Non-pigmented ciliary epithelial cell (primary cell): ENCODE measurements at regions not wholly inside any gene's neighbourhood (a gene's known extent, or its start where the extent isn't known, plus 50 kb on each side); places are given as distances from the start of the nearest gene placed in this dataset.

Experiments used
- DNase-seq: peaks from one replicate; pipeline ENCODE4 v3.0.0-alpha.2; 2010; ENCODE audit warnings: low read depth

DNA sequence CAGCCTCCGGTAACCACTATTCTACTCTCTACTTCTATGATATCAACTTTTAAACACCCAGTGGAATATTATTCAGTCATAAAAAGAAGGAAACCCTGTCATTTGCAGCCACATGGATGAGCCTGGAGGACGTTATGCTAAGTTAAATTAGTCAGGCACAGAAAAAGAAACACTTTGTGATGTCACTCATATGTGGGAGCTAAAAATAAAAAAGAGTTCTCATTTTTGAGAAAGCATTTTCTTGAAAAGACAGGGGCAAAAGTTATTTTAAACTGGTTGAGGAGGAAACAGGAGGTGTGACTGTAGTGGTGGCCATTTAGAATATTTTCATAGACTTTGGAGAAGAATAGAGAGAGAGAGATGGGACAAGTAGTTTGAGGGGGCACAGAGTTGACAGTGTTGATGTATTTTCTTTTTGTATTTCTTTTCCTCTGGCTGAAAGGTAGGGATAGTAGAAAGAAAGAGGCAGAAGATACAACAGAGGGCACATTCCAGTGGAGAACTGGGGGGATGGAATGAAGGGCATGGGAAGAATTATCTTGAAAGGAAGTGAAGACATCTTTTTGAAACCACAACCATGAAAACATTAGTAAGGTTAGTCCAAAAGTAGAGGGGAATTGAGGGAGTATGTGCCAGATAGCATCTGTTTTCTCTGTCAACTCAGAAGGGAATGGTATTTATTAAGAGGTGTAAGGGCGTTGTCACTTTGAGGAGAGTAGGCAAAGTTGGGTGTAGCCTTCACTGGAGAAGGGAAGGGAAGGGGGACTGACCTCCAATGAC, 181.3 kb upstream of the GMDS start:
- no peak for DNase-seq

DNA sequence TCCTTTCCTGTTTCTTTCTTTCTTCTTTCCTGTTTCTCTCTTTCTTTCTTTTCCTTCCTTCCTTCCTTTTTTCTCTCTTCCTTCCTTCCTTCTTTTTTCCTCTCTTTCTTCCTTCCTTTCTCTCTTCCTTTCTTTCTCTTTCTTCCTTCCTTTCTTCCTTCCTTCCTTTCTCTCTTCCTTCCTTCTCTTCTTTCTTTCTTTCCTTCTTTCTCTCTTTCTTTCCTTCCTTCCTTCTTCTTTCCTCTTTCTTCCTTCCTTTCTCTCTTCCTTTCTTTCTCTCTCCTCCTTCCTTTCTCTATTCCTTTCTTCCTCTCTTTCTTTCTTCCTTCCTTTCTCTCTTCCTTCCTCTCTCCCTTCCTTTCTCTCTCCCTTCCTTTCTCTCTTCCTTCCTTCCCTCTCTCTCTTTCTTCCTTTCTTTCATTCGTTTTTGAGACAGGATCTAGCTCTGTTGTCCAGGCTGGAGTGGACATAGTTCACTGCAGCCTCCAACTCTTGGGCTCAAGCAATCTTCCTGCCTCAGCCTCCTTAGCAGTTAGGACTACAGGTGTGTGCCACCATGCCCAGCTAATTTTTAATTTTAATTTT, 170.8 kb upstream of the GMDS start:
- no peak for DNase-seq

DNA sequence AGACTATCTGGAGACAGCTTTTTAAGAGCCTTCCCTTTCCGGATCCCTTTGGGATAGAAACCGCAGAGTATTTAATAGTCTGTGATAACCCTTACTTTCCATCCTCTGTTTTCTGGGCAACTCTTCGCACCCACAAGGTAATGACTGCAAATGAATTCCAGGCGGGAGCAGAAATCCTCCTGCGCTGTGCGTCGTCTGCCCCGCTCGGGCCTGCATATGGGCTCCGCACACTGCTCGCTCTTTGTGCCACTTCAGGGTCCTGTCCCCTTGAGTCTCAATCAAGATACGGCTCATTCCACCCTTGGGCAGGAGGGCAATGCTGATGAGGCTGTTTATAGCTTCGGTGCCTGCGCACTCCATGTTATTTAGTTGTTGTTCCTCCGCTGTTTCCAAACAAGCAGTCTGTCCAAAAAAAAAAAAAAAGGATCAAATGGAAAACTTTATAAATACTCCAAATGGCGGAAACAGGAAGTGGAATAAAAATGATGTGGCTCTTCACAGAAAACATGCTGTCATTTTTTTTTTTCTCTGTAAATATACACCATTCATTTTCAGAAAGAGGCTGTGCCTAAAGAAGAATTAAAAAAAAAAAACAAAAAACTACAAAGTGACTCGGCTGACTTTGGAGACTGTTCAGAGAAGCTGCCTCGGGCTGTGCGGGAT, 169.6 kb upstream of the GMDS start:
- no peak for DNase-seq

DNA sequence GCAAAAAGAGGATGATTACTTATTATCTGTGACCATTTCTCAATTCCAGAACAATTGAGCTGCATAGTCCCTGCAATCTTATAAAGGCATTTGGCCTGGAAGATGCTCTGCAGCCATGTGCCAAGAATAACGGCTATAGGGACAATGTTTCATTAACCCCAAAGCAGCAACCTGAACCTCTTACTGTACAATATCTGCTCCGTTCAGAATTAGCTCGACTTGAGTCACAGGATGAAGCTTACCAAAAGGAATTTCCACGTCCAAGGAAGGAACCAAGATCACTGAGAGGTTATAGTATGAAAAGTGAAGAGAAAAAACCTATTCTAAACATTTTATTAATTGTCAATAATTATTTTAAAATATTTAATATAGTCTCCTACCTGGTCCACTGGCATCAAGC, 167.3 kb upstream of the GMDS start:
- peak; percentile 62 for DNase-seq

DNA sequence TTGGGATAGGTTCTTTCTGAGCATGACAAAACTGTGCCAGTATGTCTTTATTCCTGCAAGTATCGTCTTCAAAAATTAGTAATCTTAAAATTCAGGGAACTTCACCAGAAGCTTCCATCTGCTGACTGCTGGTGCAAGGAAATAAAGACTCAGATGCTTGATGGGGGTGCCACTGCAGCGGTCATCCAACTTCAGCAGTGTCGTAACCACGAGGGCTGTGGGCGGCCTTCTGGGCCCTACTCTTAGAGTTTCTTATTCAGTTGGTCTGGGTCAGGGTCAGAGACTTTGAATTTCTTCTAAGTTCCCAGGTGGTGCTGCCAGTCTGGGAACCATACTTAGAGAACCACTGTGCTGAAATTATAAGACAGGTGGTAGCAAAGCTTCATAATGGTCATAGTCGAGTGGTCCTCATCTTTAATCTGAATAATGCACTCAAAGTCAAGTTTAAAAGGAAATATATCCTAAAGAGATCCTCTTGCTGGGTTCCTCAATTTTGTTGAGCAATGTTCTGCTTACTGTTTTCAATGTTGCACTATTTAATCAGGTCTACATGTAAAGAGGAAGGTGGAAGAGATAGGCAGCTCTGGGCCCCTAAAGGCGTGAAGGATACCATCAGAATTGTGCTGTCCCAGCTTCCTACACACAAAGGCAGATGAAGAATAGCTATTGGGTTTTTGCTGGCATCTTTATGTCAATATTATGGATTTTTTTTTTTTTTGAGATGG, 165.4 kb upstream of the GMDS start:
- no peak for DNase-seq

DNA sequence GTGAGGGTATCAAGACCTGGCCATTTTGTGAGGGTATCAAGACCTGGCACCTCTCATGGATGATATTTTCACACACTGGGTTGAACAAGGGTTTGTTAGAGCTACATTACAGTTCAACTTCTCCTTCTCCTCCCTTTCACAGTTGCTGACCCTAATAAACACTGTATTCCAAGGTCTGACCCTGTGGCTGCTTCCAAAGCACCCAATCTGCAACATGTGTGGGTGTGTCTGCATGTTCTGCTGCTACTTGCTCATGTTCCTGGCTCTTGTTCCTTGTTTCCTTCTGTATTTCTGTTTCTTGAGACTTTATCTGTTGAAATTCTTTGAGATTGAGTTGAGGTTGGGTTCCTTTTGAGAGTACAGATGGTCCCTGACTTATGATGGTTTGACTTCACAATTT, 162.1 kb upstream of the GMDS start:
- no peak for DNase-seq

DNA sequence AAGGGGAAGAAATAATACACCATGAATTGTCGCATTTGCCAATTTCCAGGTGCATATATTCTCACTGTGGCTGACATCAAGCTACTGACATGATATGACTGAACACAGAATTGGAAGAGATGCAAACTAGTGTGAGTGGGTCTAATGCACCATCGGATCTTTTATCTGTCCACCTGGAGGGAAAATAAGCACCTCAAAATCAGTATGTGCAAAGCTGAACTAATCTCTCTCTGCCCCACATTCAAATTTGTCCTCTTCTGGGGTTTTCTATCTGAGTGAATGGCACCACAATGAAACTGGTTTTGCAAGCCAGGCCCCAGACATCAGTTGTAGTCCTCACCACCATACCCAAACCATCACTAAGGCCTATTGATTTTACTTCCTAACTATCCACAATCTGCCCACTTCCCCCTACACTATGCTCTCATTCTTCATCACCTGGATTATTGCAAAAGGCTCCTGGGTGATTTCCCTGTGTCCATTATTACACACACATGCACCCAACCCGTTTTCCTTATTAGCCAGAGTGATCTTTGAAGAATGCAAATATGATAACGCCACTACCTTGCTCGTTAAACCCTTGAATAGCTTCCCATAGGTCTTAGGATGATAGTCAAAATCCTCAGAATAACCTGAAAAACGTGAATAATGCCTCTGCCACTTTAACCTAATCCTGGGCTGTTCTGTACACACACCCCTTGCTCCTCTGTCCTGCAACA, 159.0 kb upstream of the GMDS start:
- no peak for DNase-seq

DNA sequence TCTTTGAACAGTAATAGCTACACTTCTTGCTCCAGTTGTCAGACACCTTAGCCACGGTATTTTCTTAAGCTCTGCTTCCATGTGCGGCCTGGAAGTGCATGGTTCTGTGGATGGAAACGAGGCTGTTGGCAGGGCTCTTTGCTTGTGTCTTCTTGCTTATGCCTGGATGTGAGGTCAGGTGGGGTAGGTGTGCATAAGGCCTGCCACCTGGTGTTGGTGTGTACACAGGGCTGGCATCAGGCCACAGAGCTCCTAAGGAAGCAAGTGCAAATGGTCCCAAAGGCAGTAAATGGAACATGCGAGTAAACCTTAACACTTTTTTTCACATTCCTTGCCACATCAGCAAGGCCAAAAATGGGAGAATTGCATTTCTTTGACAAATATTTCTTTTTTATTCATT, 158.1 kb upstream of the GMDS start:
- no peak for DNase-seq

DNA sequence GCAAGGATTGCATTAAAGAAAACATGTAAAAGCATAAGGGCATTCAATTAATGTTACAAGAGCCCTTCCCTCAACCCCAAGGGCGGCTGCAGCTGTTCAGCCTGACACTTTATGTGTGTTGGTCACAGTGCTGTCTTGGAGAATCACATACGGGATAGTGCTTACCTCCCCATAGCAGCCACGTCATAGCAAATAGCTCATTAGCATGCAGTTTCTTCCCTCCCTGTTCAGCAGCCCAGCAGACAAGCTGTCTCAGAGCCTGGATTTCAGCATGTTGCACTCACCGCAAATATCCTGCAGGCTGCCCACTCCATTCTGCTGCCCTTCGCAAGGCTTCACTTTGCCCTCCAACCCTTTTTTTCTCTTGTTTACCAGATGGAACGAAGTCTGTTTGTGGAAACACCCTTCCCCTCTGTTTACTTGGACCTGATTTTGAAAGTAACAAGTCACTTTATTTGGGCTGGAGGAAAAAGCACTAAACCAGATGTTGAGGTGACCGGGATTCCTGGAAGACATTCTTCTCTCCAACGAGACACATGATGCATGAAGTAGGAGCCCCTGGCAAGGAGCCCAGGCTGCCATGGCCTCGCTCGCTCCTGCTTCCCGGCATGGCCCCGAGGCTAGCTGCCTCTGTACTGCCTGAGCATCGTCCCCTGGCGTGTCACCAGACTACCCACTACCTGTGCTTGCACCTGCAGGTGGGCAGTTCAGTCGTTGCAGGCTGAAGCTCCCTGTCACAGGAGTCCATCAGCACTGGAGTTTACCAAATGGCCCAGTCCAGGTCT, 151.6 kb upstream of the GMDS start:
- no peak for DNase-seq

DNA sequence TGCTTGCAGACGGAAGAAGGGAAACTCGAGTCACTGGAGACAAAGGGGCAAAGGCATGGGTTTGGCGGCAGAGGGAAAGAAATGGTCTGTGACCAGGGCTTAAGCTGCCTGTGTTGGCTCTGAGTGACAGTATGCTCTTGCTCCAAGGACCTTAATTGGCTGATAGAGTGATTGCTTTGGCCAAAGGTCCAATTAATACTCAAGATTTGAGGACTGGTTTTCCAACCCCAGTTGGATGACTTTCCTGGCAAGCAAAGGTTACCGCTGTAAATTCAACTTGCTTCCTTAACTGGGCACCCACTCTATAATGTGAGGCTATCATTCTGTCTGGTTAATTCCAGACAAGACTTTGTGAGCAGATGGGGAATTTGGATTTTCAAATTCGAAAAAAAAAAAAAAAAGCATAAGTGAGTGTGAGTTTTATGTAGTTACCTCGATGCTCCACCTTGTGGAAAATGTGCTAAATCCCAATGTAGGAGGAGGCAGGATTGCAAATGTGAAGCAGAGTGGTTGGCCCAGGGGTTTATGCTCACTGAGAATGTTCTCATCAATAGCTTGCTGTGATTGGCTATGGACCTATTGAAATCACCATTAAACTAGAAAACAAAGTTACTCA, 150.7 kb upstream of the GMDS start:
- no peak for DNase-seq

DNA sequence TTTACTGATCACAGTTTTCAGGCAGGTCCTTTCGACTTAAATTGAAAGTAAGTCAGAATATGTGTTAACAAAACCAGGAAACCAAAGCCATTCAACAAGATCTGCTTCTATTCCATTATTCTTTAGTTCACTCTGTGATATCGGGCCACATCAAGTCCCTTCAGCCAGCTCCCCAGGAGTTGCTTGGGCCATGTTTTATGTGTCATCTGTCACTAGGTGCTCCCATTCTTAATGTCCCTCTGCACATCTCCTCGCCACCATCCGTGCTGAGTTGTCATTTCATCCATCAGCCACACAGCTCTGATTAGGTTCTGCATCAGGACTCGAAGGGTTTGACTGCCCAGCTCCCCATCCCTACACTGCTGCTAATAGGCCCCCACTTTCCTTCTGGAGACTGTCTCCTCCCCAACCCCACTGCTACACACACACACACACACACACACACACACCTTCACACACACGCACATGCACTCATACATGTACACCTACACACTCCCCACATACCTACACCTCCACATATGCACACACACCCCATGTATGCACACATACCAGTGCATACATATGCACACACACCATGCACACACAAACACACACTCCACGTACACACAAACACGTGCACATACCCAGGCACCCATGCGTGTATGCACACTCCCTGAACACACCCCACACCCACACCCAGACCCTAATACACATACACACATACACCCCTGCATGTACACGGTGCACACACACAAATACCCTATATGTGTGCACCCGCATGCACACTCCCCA, 143.3 kb upstream of the GMDS start:
- DNase-seq = no peak

DNA sequence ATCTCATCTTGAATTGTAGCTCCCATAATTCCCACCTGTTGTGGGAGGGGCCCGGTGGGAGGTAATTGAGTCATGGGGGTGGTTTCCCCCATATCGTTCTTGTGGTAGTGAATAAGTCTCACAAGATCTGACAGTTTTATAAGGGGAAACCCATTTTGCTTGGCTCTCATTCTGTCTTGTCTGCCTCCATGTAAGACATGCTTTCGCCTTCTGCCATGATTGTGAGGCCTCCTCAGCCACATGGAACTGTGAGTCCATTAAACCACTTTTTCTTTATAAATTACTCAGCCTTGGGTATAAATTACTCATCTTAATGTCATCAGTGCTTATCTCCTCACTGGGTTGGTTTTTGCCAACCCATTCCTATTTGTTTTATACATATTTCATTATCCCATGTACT, 142.0 kb upstream of the GMDS start:
- DNase-seq = no peak

DNA sequence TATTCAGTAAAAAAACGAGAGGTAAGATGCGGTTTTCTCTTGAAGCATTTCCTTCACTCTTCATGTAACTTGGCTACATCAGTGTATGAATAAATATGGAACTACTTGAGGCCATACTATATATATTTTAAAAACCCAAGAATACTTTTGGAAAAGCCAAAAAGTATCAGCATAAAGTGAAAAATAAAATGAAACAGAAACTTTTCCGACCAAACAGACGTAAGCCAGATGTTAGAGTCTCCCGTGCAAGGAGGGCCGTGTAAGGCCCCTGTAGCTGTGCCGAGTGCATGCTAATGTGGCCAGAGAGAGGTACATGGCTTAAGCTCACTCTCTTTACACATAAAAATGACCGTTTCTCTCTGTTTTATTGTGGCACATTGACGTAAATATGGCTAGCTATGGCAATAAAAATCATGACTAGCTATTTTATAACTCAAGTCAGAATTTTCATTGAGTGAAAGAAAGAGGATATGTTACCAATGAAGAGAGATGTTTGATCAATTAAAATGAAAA, 140.1 kb upstream of the GMDS start:
- no peak for DNase-seq

DNA sequence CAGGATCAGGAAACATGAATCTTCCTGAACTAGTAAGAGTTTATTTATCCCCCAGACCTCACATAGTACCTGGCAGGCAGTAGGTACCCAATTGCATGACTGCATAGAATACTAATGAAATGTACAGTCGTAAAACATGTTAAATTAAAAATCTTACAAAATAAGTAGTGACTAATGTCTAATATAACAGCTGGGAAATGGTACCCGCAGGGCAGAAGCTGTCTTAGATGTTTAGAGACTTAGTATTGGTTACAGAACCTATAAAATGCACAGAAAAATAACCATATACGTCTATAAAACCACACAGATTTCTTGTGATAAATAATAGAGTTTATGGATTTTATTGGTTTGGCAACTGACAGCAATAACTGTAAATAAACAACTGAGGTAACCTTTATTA, 139.1 kb upstream of the GMDS start:
- DNase-seq = no peak

DNA sequence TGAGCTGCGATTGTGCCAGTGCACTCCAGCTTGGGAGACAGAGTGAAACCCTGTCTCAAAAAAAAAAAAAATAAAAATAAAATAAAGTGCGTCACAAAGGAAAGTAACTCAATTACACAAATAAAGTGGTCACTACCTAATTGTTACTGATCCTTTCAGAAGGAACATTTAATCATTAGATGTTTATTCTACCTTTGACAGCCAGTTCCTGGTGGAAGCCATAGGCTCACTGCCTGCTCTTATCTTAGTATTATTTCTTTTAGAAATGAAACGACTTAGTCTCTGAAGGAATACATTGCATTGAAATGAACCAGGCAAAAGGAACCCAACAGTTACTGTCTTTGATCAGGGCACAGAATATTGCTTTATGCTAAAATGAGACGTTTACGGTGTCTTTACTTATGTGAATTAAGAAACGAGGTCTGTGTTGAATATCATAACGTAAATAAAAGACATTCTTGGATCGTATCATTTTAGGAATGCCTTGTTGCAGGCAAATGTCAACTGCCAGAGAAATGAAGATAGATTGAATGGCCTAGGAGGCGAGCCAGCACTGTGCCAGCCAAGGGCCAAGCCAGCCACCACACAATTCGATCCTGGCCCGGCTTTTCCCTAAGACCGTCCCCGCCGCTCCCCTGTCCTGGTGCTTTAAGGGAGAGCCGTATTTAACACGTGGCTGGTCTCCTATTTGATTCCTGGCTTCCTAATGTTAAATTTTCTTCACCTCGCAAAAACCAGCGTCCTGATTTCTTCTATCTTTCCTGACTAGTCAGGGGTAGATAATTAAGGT, 136.7 kb upstream of the GMDS start:
- DNase-seq = no peak

DNA sequence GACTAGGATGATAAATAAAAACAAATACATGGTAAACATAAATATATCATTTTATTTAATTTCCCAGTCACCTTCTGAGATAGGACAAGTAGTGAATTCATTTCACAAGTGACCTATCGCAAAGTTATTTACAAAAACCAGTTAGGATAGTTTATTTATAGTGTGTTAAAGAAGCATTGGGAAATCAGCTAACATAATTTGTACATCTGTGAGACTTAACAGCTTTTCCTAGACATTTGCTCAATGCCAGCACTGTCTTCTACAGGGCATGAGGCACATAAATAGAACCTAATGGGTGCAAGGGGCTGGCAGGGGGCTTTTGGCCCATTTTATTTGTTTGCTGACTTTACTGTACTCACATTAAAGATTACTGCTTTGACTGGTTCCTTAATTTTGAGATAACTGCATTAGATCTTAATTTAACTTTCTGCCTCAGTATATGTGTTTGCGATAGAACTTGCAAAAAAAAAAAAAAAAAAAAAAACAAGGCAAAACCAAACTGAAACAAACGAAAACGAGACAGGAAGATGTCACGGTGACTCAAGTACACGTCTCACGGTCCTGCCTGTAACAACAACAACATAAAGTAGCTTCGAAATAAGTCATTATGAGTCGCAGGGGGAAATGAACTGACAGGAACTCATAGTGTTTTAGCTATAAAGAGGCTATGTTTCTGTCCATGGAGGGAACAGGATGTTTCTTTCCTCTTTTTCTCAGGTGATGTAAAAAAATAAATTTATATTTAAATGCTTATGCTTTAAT, 133.7 kb upstream of the GMDS start:
- DNase-seq = no peak

DNA sequence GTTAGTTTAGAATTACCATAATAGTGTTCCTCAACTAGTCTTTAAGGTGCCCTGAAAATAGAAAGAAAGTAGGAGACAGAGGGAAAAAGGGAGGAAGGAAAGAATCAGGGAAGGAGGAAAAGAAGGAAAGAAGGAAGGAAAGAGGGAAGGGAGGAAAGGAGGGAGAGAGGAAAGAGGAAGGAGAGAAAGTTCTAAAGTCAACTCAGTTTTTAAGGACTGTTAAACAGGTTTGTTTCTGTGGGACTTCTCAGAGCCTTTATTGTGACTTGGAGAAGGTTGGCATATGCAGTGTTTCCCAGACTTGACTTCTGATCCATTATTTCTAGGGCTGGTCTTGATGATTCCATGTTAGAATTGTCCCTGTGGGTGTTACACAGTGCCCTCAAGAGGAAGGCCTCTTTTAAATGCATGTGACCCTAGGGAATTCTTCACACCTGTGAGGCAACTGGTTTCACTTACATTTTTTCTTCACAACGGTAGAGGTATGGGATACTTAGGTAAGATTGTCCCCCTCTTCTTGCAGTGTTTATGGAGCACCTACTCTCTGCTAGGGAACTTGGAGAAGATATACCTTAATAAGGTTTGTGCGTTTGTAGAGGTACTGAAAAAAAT, 132.7 kb upstream of the GMDS start:
- no peak for DNase-seq
